DOHH2 (cell line): ENCODE measurements at regions not wholly inside any gene's neighbourhood (a gene's known extent, or its start where the extent isn't known, plus 50 kb on each side); places are given as distances from the start of the nearest gene placed in this dataset.

Experiments used
- EZH2phosphoT487 ChIP-seq: fragments of 200-600 bp; sonication (generic); IDR thresholded peaks from 2 replicates; pipeline ENCODE4 v1.6.1; 2017; ENCODE audit warnings: borderline replicate concordance, mild to moderate bottlenecking, antibody characterized with exemption, low read length, moderate library complexity, mixed read lengths
- TF ChIP-seq, protein P1 (sequence below): fragments of 200-600 bp; sonication (generic); IDR thresholded peaks from one replicate; pipeline ENCODE4 v1.5.1; 2014; ENCODE audit warnings: antibody characterized with exemption, mild to moderate bottlenecking, low read depth, low read length; ENCODE audit not compliant: poor library complexity, severe bottlenecking

DNA sequence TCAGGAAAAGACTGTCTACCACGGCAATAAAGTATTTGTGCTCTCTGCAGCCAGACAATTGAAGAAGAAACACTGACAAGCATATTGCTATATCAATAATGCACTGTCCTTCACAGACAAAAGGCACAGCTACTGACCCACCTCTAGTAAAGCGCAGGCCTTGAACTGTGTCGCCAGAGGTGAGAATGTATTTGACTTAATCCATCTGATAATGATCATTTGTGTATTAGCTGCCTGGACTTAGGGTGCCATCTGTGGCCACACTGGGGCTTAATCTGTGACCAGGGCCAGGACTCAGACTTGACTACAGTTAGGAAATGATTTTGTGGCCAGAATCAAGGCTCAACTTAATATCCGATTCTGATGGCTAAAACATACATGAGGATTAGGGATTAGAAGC is 260.4 kb downstream of the SMARCA1 start:
- TF ChIP-seq EZH2phosphoT487 = no peak
- TF ChIP-seq, protein P1, sequence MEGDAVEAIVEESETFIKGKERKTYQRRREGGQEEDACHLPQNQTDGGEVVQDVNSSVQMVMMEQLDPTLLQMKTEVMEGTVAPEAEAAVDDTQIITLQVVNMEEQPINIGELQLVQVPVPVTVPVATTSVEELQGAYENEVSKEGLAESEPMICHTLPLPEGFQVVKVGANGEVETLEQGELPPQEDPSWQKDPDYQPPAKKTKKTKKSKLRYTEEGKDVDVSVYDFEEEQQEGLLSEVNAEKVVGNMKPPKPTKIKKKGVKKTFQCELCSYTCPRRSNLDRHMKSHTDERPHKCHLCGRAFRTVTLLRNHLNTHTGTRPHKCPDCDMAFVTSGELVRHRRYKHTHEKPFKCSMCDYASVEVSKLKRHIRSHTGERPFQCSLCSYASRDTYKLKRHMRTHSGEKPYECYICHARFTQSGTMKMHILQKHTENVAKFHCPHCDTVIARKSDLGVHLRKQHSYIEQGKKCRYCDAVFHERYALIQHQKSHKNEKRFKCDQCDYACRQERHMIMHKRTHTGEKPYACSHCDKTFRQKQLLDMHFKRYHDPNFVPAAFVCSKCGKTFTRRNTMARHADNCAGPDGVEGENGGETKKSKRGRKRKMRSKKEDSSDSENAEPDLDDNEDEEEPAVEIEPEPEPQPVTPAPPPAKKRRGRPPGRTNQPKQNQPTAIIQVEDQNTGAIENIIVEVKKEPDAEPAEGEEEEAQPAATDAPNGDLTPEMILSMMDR = no peak
